GM18520 (cell line): ENCODE measurements at regions not wholly inside any gene's neighbourhood (a gene's known extent, or its start where the extent isn't known, plus 50 kb on each side); places are given as distances from the start of the nearest gene placed in this dataset.
"Not testable (repeated sequence)": the region's sequence is repeated elsewhere in the genome, so short reads cannot be mapped to it uniquely, and the experiment has no call there.

Experiments
- ATAC-seq: cut with Tn5 transposase; IDR thresholded peaks from one replicate; pipeline ENCODE4 v1.9.1; 2021; ENCODE audit not compliant: unreplicated experiment

- not testable (repeated sequence) for ATAC-seq
Observed at GRCh38 chr13:82459575-82459974, 1422.7 kb downstream of the SLITRK1 start.

GRCh38 chr13:82458169-82458568 is 1424.1 kb downstream of the SLITRK1 start:
- ATAC-seq = no peak

GRCh38 chr13:82457548-82457947 is 1424.7 kb downstream of the SLITRK1 start:
- ATAC-seq = not testable (repeated sequence)

GRCh38 chr13:82447416-82448077 is 1434.7 kb downstream of the SLITRK1 start:
- no peak for ATAC-seq

GRCh38 chr13:82439159-82439904 is 1442.9 kb downstream of the SLITRK1 start:
- ATAC-seq = no peak

GRCh38 chr13:82438320-82438719 is 1444.0 kb downstream of the SLITRK1 start:
- no peak for ATAC-seq

GRCh38 chr13:82436099-82436585 is 1446.1 kb downstream of the SLITRK1 start:
- no peak for ATAC-seq

- no peak for ATAC-seq
Observed at GRCh38 chr13:82432949-82433348, 1449.3 kb downstream of the SLITRK1 start.

GRCh38 chr13:82412749-82413148 is 1469.5 kb downstream of the SLITRK1 start:
- no peak for ATAC-seq

GRCh38 chr13:82407321-82407720 is 1475.0 kb downstream of the SLITRK1 start:
- ATAC-seq = no peak

- no peak for ATAC-seq
Observed at GRCh38 chr13:82374719-82375118, 1507.6 kb downstream of the SLITRK1 start.

- no peak for ATAC-seq
Observed at GRCh38 chr13:82370316-82370715, 1512.0 kb downstream of the SLITRK1 start.

- ATAC-seq = no peak
Observed at GRCh38 chr13:82364525-82364924, 1517.7 kb downstream of the SLITRK1 start.

GRCh38 chr13:82358284-82358683 is 1524.0 kb downstream of the SLITRK1 start:
- no peak for ATAC-seq

GRCh38 chr13:82356667-82357410 is 1525.4 kb downstream of the SLITRK1 start:
- no peak for ATAC-seq

GRCh38 chr13:82344867-82345266 is 1537.4 kb downstream of the SLITRK1 start:
- ATAC-seq = no peak

- no peak for ATAC-seq
Observed at GRCh38 chr13:82341116-82341515, 1541.2 kb downstream of the SLITRK1 start.

- no peak for ATAC-seq
Observed at GRCh38 chr13:82330499-82330898, 1551.8 kb downstream of the SLITRK1 start.

GRCh38 chr13:82323101-82323500 is 1559.2 kb downstream of the SLITRK1 start:
- ATAC-seq = no peak

GRCh38 chr13:82305588-82305987 is 1576.7 kb downstream of the SLITRK1 start:
- ATAC-seq = no peak

- ATAC-seq = no peak
Observed at GRCh38 chr13:82298106-82298505, 1584.2 kb downstream of the SLITRK1 start.

GRCh38 chr13:82294226-82294625 is 1588.0 kb downstream of the SLITRK1 start:
- no peak for ATAC-seq
